ENCODE measurements at regions not wholly inside any gene's neighbourhood (a gene's known extent, or its start where the extent isn't known, plus 50 kb on each side); places are given as distances from the start of the nearest gene placed in this dataset.

- DNase-seq, result peak in 5 of 58 donors; percentile 21 to 47 (median 32)
These were observed 58.1 kb upstream of the MEF2A start for GRCh38 chr15:99507504-99508310.

GRCh38 chr15:99508311-99508645 is 57.5 kb upstream of the MEF2A start:
- DNase-seq, result no peak

GRCh38 chr15:99508852-99509251 is 56.9 kb upstream of the MEF2A start:
- peak in 1 of 58 donors; percentile 35 for DNase-seq

GRCh38 chr15:99509686-99510461 is 55.9 kb upstream of the MEF2A start:
- peak in 3 of 58 donors; percentile 25 to 31 (median 26) for DNase-seq

GRCh38 chr15:99511531-99511865 is 54.3 kb upstream of the MEF2A start:
- DNase-seq, result no peak

- peak in 1 of 58 donors; percentile 38 for DNase-seq
These were observed 53.7 kb upstream of the MEF2A start for GRCh38 chr15:99511866-99512661.

GRCh38 chr15:99514306-99514705 is 51.5 kb upstream of the MEF2A start:
- DNase-seq, result no peak

Data from anterior cingulate cortex (tissue), 58 donors.